ENCODE measurements at regions not wholly inside any gene's neighbourhood (a gene's known extent, or its start where the extent isn't known, plus 50 kb on each side); places are given as distances from the start of the nearest gene placed in this dataset.

GRCh38 chr2:16855183-16855582, 189.5 kb upstream of the CYRIA start:
- H3K27ac Mint-ChIP-seq, result no peak overlapping the region
- H3K4me3 Mint-ChIP-seq, result no peak overlapping the region
- H3K4me1 Mint-ChIP-seq, result no peaks in the 10 kb centered on the region
- DNase-seq (no peak), ATAC-seq (peak; percentile 42)
- peaks cover 7 to 9% of the 10 kb centered on the region in 2 donors for H3K9me3 Mint-ChIP-seq
- no peaks in the 10 kb centered on the region for H3K27me3 Mint-ChIP-seq

GRCh38 chr2:16853088-16853487, 187.5 kb upstream of the CYRIA start:
- Mint-ChIP-seq H3K4me3 (no peak overlapping the region), H3K27me3 (no peaks in the 10 kb centered on the region), H3K9me3 (peaks cover 0 to 4% of the 10 kb centered on the region in 2 donors), H3K27ac (no peak overlapping the region), H3K4me1 (no peaks in the 10 kb centered on the region)
- ATAC-seq (no peak), DNase-seq (no peak)

- Mint-ChIP-seq H3K4me1 (no peaks in the 10 kb centered on the region), H3K27ac (no peak overlapping the region), H3K9me3 (no peaks in the 10 kb centered on the region), H3K4me3 (no peak overlapping the region), H3K27me3 (no peaks in the 10 kb centered on the region)
- DNase-seq (no peak), ATAC-seq (no peak)
These were observed 187.0 kb upstream of the CYRIA start for GRCh38 chr2:16852651-16853050.

- Mint-ChIP-seq H3K4me3 (no peak overlapping the region), H3K9me3 (peaks cover 0 to 2% of the 10 kb centered on the region in 2 donors), H3K27me3 (no peaks in the 10 kb centered on the region), H3K4me1 (no peaks in the 10 kb centered on the region), H3K27ac (no peak overlapping the region)
- DNase-seq (no peak), ATAC-seq (no peak)
These were observed 185.5 kb upstream of the CYRIA start for GRCh38 chr2:16851126-16851525.

GRCh38 chr2:16840496-16841172, 175.0 kb upstream of the CYRIA start:
- H3K4me3 Mint-ChIP-seq, result no peak overlapping the region
- no peaks in the 10 kb centered on the region for H3K27me3 Mint-ChIP-seq
- ATAC-seq (no peak), DNase-seq (no peak)
- H3K27ac Mint-ChIP-seq, result no peak overlapping the region
- H3K4me1 Mint-ChIP-seq, result no peaks in the 10 kb centered on the region
- H3K9me3 Mint-ChIP-seq, result peaks cover 5 to 9% of the 10 kb centered on the region in 2 donors

- no peaks in the 10 kb centered on the region for H3K27me3 Mint-ChIP-seq
- DNase-seq (no peak), ATAC-seq (no peak)
- no peak overlapping the region for H3K27ac Mint-ChIP-seq
- no peaks in the 10 kb centered on the region for H3K9me3 Mint-ChIP-seq
- no peaks in the 10 kb centered on the region for H3K4me1 Mint-ChIP-seq
- H3K4me3 Mint-ChIP-seq, result no peak overlapping the region
These were observed 167.3 kb upstream of the CYRIA start for GRCh38 chr2:16832910-16833309.

- ATAC-seq (no peak), DNase-seq (no peak)
- no peaks in the 10 kb centered on the region for H3K27me3 Mint-ChIP-seq
- H3K27ac Mint-ChIP-seq, result no peak overlapping the region
- H3K4me1 Mint-ChIP-seq, result no peaks in the 10 kb centered on the region
- no peaks in the 10 kb centered on the region for H3K9me3 Mint-ChIP-seq
- no peak overlapping the region for H3K4me3 Mint-ChIP-seq
These were observed 163.2 kb upstream of the CYRIA start for GRCh38 chr2:16828828-16829160.

GRCh38 chr2:16828044-16828827, 162.6 kb upstream of the CYRIA start:
- Mint-ChIP-seq H3K27ac (no peak overlapping the region), H3K27me3 (no peaks in the 10 kb centered on the region), H3K9me3 (no peaks in the 10 kb centered on the region), H3K4me3 (no peak overlapping the region), H3K4me1 (no peaks in the 10 kb centered on the region)
- DNase-seq (no peak), ATAC-seq (no peak)

- H3K27ac Mint-ChIP-seq, result no peak overlapping the region
- H3K4me3 Mint-ChIP-seq, result no peak overlapping the region
- H3K27me3 Mint-ChIP-seq, result no peaks in the 10 kb centered on the region
- ATAC-seq (no peak), DNase-seq (no peak)
- peaks cover 0 to 4% of the 10 kb centered on the region in 2 donors for H3K9me3 Mint-ChIP-seq
- H3K4me1 Mint-ChIP-seq, result no peaks in the 10 kb centered on the region
These were observed 158.8 kb upstream of the CYRIA start for GRCh38 chr2:16824472-16824871.

GRCh38 chr2:16821692-16822091, 156.1 kb upstream of the CYRIA start:
- no peak for DNase-seq
- no peak overlapping the region for H3K4me3 Mint-ChIP-seq
- no peaks in the 10 kb centered on the region for H3K27me3 Mint-ChIP-seq

GRCh38 chr2:16818203-16818556, 152.5 kb upstream of the CYRIA start:
- H3K9me3 Mint-ChIP-seq, result peaks cover 0 to 4% of the 10 kb centered on the region in 2 donors
- no peak overlapping the region for H3K27ac Mint-ChIP-seq
- no peaks in the 10 kb centered on the region for H3K27me3 Mint-ChIP-seq
- ATAC-seq (no peak), DNase-seq (no peak)
- no peak overlapping the region for H3K4me3 Mint-ChIP-seq
- H3K4me1 Mint-ChIP-seq, result no peaks in the 10 kb centered on the region

More at GRCh38 chr2:16821692-16822091, 156.1 kb upstream of the CYRIA start:
- ATAC-seq, result no peak
- Mint-ChIP-seq H3K9me3 (peaks cover 0 to 4% of the 10 kb centered on the region in 2 donors), H3K27ac (no peak overlapping the region), H3K4me1 (no peaks in the 10 kb centered on the region)

- H3K4me3 Mint-ChIP-seq, result no peak overlapping the region
- no peaks in the 10 kb centered on the region for H3K4me1 Mint-ChIP-seq
- no peak for DNase-seq
These were observed 151.9 kb upstream of the CYRIA start for GRCh38 chr2:16817305-16818202.

GRCh38 chr2:16816522-16816921, 150.9 kb upstream of the CYRIA start:
- Mint-ChIP-seq H3K27me3 (no peaks in the 10 kb centered on the region), H3K4me1 (no peaks in the 10 kb centered on the region)
- ATAC-seq, result no peak

More at GRCh38 chr2:16817305-16818202, 151.9 kb upstream of the CYRIA start:
- ATAC-seq, result no peak
- Mint-ChIP-seq H3K27me3 (no peaks in the 10 kb centered on the region), H3K27ac (no peak overlapping the region), H3K9me3 (peaks cover 0 to 7% of the 10 kb centered on the region in 2 donors)

GRCh38 chr2:16816016-16816415, 150.4 kb upstream of the CYRIA start:
- Mint-ChIP-seq H3K9me3 (peaks cover 0 to 4% of the 10 kb centered on the region in 2 donors), H3K4me1 (no peaks in the 10 kb centered on the region), H3K4me3 (no peak overlapping the region), H3K27me3 (no peaks in the 10 kb centered on the region), H3K27ac (no peak overlapping the region)
- DNase-seq (no peak), ATAC-seq (no peak)

More at GRCh38 chr2:16816522-16816921, 150.9 kb upstream of the CYRIA start:
- H3K27ac Mint-ChIP-seq, result no peak overlapping the region
- DNase-seq, result no peak
- H3K4me3 Mint-ChIP-seq, result no peak overlapping the region
- H3K9me3 Mint-ChIP-seq, result peaks cover 0 to 4% of the 10 kb centered on the region in 2 donors

GRCh38 chr2:16813593-16813992, 148.0 kb upstream of the CYRIA start:
- DNase-seq, result no peak
- H3K27ac Mint-ChIP-seq, result no peak overlapping the region
- peaks cover 0 to 4% of the 10 kb centered on the region in 2 donors for H3K9me3 Mint-ChIP-seq
- ATAC-seq, result no peak
- no peak overlapping the region for H3K4me3 Mint-ChIP-seq
- H3K27me3 Mint-ChIP-seq, result no peaks in the 10 kb centered on the region
- H3K4me1 Mint-ChIP-seq, result no peaks in the 10 kb centered on the region

GRCh38 chr2:16798472-16798871, 132.8 kb upstream of the CYRIA start:
- Mint-ChIP-seq H3K27me3 (no peaks in the 10 kb centered on the region), H3K4me1 (no peaks in the 10 kb centered on the region), H3K4me3 (no peak overlapping the region), H3K9me3 (no peaks in the 10 kb centered on the region), H3K27ac (no peak overlapping the region)
- no peak for ATAC-seq
- DNase-seq, result no peak
